IPS-20b (cell line): ENCODE measurements at regions not wholly inside any gene's neighbourhood (a gene's known extent, or its start where the extent isn't known, plus 50 kb on each side); places are given as distances from the start of the nearest gene placed in this dataset.

Experiments
- H3K27ac ChIP-seq: one replicate; pipeline ENCODE4 v1.5.1; 2013; ENCODE audit warnings: low read length
- H3K27me3 ChIP-seq: 2 replicates; pipeline ENCODE4 v1.6.1; 2013; ENCODE audit warnings: mild to moderate bottlenecking, low read length, inconsistent platforms; ENCODE audit not compliant: insufficient read depth
- H3K36me3 ChIP-seq: 2 replicates; pipeline ENCODE4 v1.6.1; 2013; ENCODE audit warnings: low read depth, mild to moderate bottlenecking, inconsistent platforms, low read length, moderate library complexity; ENCODE audit not compliant: insufficient read depth
- H3K4me1 ChIP-seq: 2 replicates; pipeline ENCODE4 v1.6.1; 2013; ENCODE audit warnings: mild to moderate bottlenecking, control low read depth, inconsistent platforms, low read length, moderate library complexity; ENCODE audit not compliant: insufficient read depth
- H3K4me3 ChIP-seq: 2 replicates; pipeline ENCODE4 v1.5.1; 2013; ENCODE audit warnings: mild to moderate bottlenecking, low read length, inconsistent platforms
- H3K9ac ChIP-seq: 2 replicates; pipeline ENCODE4 v1.6.1; 2013; ENCODE audit warnings: low read depth, mild to moderate bottlenecking, inconsistent platforms, low read length, moderate library complexity
- H3K9me3 ChIP-seq: 2 replicates; pipeline ENCODE4 v1.6.1; 2013; ENCODE audit warnings: mild to moderate bottlenecking, low read depth, low read length, inconsistent platforms; ENCODE audit not compliant: insufficient read depth

DNA sequence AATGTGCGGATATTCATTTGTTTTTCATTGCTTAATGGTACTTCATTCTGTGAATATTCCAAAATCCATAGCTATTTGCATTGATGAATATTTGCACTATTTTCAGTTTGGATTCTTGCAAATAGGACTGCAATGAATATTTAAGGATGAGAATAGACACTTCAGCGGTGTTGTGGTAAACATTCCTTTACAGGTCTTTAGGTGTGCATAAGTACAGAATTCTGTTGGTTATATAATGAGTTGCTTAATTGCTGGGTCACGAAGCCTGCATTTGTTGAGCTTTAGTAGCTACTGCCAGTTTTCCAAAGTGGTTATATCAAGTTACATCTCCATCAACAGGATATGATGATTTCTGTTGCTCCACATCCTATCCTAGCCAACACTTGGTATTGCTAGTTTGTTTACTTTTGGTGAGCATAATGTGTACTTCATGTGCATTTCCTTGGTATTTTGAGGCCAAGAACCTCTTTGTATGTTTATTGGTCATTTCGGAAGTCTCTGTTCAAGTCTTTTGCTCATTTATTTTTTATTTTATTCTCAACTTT lies 64.2 kb upstream of the CYYR1 start:
- no peak overlapping the region for H3K27ac ChIP-seq
- H3K27me3 ChIP-seq = peaks cover 2% of the 10 kb centered on the region; the same call in 1 of the 2 replicates
- no peaks in the 10 kb centered on the region for H3K4me1 ChIP-seq
- H3K9me3 ChIP-seq = no peaks in the 10 kb centered on the region
- no peak overlapping the region for H3K9ac ChIP-seq
- H3K36me3 ChIP-seq = no peaks in the 10 kb centered on the region
- no peak overlapping the region for H3K4me3 ChIP-seq

DNA sequence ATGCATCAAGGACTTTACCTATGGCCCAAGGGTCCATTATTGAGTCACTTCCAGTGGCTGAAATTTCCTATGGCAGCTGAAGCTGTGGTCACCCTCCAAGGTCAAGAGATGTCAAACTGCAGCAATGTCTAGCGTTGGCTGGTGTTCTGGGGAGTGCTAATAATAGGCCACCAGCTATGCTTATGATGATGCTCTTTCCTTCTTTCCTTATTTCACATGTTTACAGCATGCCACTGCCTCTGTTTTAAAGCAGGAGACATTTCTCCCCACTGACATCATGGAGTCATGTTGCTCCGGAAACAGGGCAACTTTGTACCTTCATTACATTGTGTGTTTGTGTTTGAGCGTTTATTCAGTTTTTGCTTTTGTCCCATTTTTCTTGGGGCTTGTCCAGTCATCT lies 62.6 kb upstream of the CYYR1 start:
- Histone ChIP-seq H3K27me3 (no peaks in the 10 kb centered on the region), H3K4me1 (no peaks in the 10 kb centered on the region), H3K27ac (no peak overlapping the region), H3K4me3 (no peak overlapping the region), H3K9me3 (no peaks in the 10 kb centered on the region), H3K9ac (no peak overlapping the region), H3K36me3 (no peaks in the 10 kb centered on the region)

DNA sequence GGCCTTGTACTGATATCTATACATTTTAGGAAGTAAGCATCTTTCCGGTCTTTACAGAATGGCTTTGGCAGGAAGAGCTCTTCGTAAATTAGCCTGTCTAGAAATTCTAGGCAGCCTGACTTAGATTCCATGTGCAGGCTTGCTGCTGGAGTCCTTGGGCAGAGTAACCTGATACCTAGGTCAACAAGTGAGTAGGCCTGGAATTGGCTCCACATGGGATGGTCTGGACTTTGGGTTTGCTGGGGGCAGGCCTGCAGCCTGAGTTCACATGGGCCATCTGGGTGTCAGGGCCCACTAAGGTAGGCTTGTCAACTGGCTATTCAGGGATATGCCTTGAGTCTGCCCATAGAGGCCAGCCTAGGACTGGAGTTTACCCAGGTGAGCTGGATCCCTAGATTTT lies 59.6 kb upstream of the CYYR1 start:
- Histone ChIP-seq H3K4me1 (no peaks in the 10 kb centered on the region), H3K27ac (no peak overlapping the region), H3K36me3 (no peaks in the 10 kb centered on the region), H3K4me3 (no peak overlapping the region), H3K9me3 (no peaks in the 10 kb centered on the region), H3K9ac (no peak overlapping the region), H3K27me3 (no peaks in the 10 kb centered on the region)

DNA sequence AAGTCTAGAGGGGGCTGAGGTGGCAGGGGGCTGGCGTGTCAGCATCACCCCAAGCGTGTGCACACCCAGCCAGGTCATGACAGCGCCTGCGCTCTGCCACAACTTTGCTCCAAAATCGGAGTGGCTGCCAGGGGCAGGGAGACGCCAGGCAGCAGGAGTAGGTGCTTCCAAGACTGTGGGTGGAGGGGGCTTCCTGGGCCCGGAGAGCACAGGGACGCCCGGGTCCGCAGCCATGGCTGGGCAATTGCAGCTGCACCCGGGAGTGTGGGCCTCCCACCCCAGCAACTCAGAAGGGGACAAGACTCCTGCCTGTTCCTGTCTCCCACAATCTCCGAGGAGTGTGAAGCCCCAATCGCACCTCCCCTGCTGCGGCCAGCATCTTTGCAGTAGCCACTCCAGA lies 53.1 kb upstream of the CYYR1 start:
- H3K4me3 ChIP-seq = no peak overlapping the region
- no peaks in the 10 kb centered on the region for H3K9me3 ChIP-seq
- H3K27ac ChIP-seq = no peak overlapping the region
- no peaks in the 10 kb centered on the region for H3K4me1 ChIP-seq
- H3K27me3 ChIP-seq = no peaks in the 10 kb centered on the region
- no peak overlapping the region for H3K9ac ChIP-seq
- H3K36me3 ChIP-seq = no peaks in the 10 kb centered on the region

DNA sequence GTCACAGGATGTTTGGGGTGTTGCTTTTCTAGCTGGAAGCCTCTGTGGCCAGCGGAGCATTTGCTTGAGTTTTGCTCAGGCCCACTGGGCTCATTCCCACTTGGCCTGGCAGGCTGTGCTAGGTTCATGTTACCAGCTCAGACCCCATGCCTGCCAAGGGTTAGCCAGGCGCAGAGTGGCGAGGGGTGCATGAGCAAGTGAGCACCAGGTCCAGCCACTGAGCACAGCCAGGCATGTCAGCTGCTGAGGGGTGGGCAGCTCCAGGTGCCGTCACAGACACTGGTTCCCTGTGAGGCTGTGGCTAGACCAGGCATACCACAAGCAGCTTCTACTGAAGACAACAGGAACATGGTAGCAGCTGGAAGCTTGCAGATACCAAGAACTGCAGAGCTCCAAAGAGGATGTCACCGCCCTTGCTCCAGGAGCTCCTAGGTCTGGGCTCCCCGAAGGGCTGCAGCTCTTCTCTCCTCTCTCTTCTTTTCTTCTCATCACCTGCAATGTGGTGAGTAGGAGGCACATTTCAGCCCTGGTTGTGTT lies 52.0 kb upstream of the CYYR1 start:
- Histone ChIP-seq H3K27me3 (no peaks in the 10 kb centered on the region), H3K4me3 (no peak overlapping the region), H3K9me3 (no peaks in the 10 kb centered on the region), H3K9ac (no peak overlapping the region), H3K4me1 (no peaks in the 10 kb centered on the region), H3K27ac (no peak overlapping the region), H3K36me3 (no peaks in the 10 kb centered on the region)
